ENCODE measurements at regions not wholly inside any gene's neighbourhood (a gene's known extent, or its start where the extent isn't known, plus 50 kb on each side); places are given as distances from the start of the nearest gene placed in this dataset.

GRCh38 chr6:118403036-118403435, 145.1 kb upstream of the PLN start:
- SMC1A ChIA-PET (ENCODE audit: uncharacterized antibody, unreplicated experiment): no interaction called here
- FAIRE-seq: no peak

DNA sequence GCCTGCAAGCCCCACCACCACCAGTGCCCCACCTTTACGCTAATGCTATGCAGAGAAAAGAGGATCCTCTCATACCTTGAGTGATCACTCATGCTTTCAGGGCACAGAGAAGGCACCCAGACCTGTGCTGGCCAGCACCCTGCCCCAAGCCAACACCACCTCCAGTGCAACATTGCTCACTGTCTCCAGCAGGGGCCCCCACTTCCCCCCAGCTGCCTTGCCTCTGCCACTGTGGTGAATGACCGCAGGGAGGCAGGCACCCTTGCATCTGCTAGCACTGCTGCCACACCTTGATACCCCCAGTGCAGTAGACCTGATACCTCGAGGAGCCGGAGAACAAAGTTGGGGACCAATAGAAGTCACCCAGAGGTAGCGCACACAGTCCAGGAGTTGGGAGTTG, 139.2 kb upstream of the PLN start:
- no peaks in the 10 kb centered on the region for H4K20me1 ChIP-seq (ENCODE audit: control insufficient read depth, insufficient read depth)
- no TSS peak for BruUV-seq (replicated peaks)
- no peaks in the 10 kb centered on the region for H3K79me2 ChIP-seq (ENCODE audit: control insufficient read depth, insufficient read depth, low read length)
- FAIRE-seq (no peak), DNase-seq (ENCODE audit: low read depth, low spot score) (no peak), ATAC-seq (peak; percentile 55)
- POLR2A ChIA-PET: no interaction called here
- H3K27ac ChIP-seq (ENCODE audit: control insufficient read depth, insufficient read depth): no peak overlapping the region
- no peak overlapping the region for H3K4me3 ChIP-seq
- RAD21 ChIA-PET (ENCODE audit: unreplicated experiment): no interaction called here
- H3K9me3 ChIP-seq (replicated peaks; ENCODE audit: control insufficient read depth, insufficient read depth, low read length): no peaks in the 10 kb centered on the region
- no peaks in the 10 kb centered on the region for H3K27me3 ChIP-seq (replicated peaks in 1 of 2; ENCODE audit: control insufficient read depth in 2 of 2, insufficient read depth in 2 of 2, low read length in 1 of 2)
- in situ Hi-C loops (cut with MboI) (no loop called here), intact Hi-C loops (cut with micrococcal nuclease; ENCODE audit: unreplicated experiment) (no loop called here)
- 67% methylated on average over 5 of the region's 5 CpGs for WGBS (ENCODE audit: insufficient coverage, insufficient replicate concordance, low lambda C conversion rate, missing lambda C conversion rate)
- H2AFZ ChIP-seq (ENCODE audit: control insufficient read depth, low read depth, low read length): no peak overlapping the region
- CTCF ChIA-PET: no interaction called here
- SMC1A ChIA-PET (ENCODE audit: uncharacterized antibody, unreplicated experiment): no interaction called here
- H3K36me3 ChIP-seq (ENCODE audit: control insufficient read depth in 2 of 2, insufficient read depth in 2 of 2, low read length in 1 of 2): no peaks in the 10 kb centered on the region
- no peaks in the 10 kb centered on the region for H3K4me1 ChIP-seq (ENCODE audit: control insufficient read depth, insufficient read depth, low read length)
- no peak overlapping the region for H3K9ac ChIP-seq (ENCODE audit: control insufficient read depth, insufficient read depth, low read length)
- no peak overlapping the region for H3K4me2 ChIP-seq (ENCODE audit: control insufficient read depth, insufficient read depth)
- no peak for TF ChIP-seq ZNF274 (IDR thresholded peaks at IDR 0.05; ENCODE audit: insufficient read depth, insufficient read length)
- TF ChIP-seq EED (IDR thresholded peaks at IDR 0.05; ENCODE audit: low read depth): no peak
- no peak for TF ChIP-seq NBN (IDR thresholded peaks at IDR 0.05)
- no peak for TF ChIP-seq NR2F1 (conservative IDR thresholded peaks at IDR 0.05)
- TF ChIP-seq CHD2 (IDR thresholded peaks at IDR 0.05; ENCODE audit: borderline replicate concordance, low read depth, low read length): no peak
- 0 out of 6 replicates have a peak, but pooled peaks of 1 of the 3 experiments have one; percentile 4 for TF ChIP-seq CTCF (IDR thresholded peaks at IDR 0.05 in 2 of 3, conservative IDR thresholded peaks at IDR 0.05 in 1 of 3; ENCODE audit: control insufficient read depth in 2 of 3, extremely low read depth in 1 of 3, insufficient read depth in 1 of 3, low read depth in 3 of 3, low read length in 3 of 3)
- TF ChIP-seq REST (IDR thresholded peaks at IDR 0.05; ENCODE audit: low read depth, low read length): no peak
- TF ChIP-seq RAD21 (IDR thresholded peaks at IDR 0.05; ENCODE audit: insufficient read depth, low read depth, low read length): 0 out of 2 replicates have a peak, but pooled peaks have one; percentile 5
- TF ChIP-seq PAX5 (IDR thresholded peaks at IDR 0.05; ENCODE audit: borderline replicate concordance, low read depth, low read length): no peak
- TF ChIP-seq IRF4 (IDR thresholded peaks at IDR 0.05; ENCODE audit: low read depth, low read length): no peak

More at GRCh38 chr6:118403036-118403435, 145.1 kb upstream of the PLN start:
- Histone ChIP-seq H3K9me3 (replicated peaks; ENCODE audit: control insufficient read depth, insufficient read depth, low read length) (no peaks in the 10 kb centered on the region), H3K4me3 (no peak overlapping the region), H3K4me1 (ENCODE audit: control insufficient read depth, insufficient read depth, low read length) (no peaks in the 10 kb centered on the region), H2AFZ (ENCODE audit: control insufficient read depth, low read depth, low read length) (no peak overlapping the region), H3K4me2 (ENCODE audit: control insufficient read depth, insufficient read depth) (no peak overlapping the region), H3K36me3 (ENCODE audit: control insufficient read depth in 2 of 2, insufficient read depth in 2 of 2, low read length in 1 of 2) (no peaks in the 10 kb centered on the region), H3K27me3 (replicated peaks in 1 of 2; ENCODE audit: control insufficient read depth in 2 of 2, insufficient read depth in 2 of 2, low read length in 1 of 2) (no peaks in the 10 kb centered on the region), H3K27ac (ENCODE audit: control insufficient read depth, insufficient read depth) (no peak overlapping the region), H3K9ac (ENCODE audit: control insufficient read depth, insufficient read depth, low read length) (no peak overlapping the region), H4K20me1 (ENCODE audit: control insufficient read depth, insufficient read depth) (no peaks in the 10 kb centered on the region), H3K79me2 (ENCODE audit: control insufficient read depth, insufficient read depth, low read length) (no peaks in the 10 kb centered on the region)
- in situ Hi-C loops (cut with MboI): no loop called here
- ATAC-seq (no peak), DNase-seq (ENCODE audit: low read depth, low spot score) (no peak)
- 33% methylated on average over 3 of the region's 3 CpGs for WGBS (ENCODE audit: insufficient coverage, insufficient replicate concordance, low lambda C conversion rate, missing lambda C conversion rate)
- ChIA-PET POLR2A (no interaction called here), CTCF (interaction anchor here (1.0 kb wide), 1 partner anchor 8 kb away, joined by 5 read pairs; no protein-coding TSS in a partner anchor), RAD21 (ENCODE audit: unreplicated experiment) (no interaction called here)
- intact Hi-C loops (cut with micrococcal nuclease; ENCODE audit: unreplicated experiment): no loop called here
- TF ChIP-seq LARP7 (IDR thresholded peaks at IDR 0.05) (no peak), SREBF2 (IDR thresholded peaks at IDR 0.05; ENCODE audit: low read length) (no peak), PAX5 (IDR thresholded peaks at IDR 0.05; ENCODE audit: borderline replicate concordance, low read depth, low read length) (no peak), ASH2L (IDR thresholded peaks at IDR 0.05; ENCODE audit: borderline replicate concordance, low read depth) (no peak), POLR2A (IDR thresholded peaks at IDR 0.05; ENCODE audit: low read depth, low read length) (no peak), RUNX3 (IDR thresholded peaks at IDR 0.05; ENCODE audit: low read length) (no peak)
- no TSS peak for BruUV-seq (replicated peaks)

All from GM12878 (cell line).